Liver (tissue), 7 donors: ENCODE measurements at regions not wholly inside any gene's neighbourhood (a gene's known extent, or its start where the extent isn't known, plus 50 kb on each side); places are given as distances from the start of the nearest gene placed in this dataset.
"Not testable (repeated sequence)": the region's sequence is repeated elsewhere in the genome, so short reads cannot be mapped to it uniquely, and the experiment has no call there.

Experiments used
- DNase-seq: peaks from one replicate; pipeline ENCODE4 v3.0.0-alpha.2; 2017; ENCODE audit warnings: low spot score
- H3K27ac ChIP-seq, 2 donors: one replicate each; pipeline ENCODE4 v1.7.0; 2013; ENCODE audit warnings: inconsistent platforms in 2 of 2, low read length in 2 of 2, control low read depth in 1 of 2, low read depth in 1 of 2, mild to moderate bottlenecking in 1 of 2
- H3K27me3 ChIP-seq, 4 donors: one replicate each; pipeline versions ENCODE4 v1.6.1 to v1.7.0; 2013; ENCODE audit warnings: low read length in 3 of 4, inconsistent platforms in 1 of 4, mild to moderate bottlenecking in 1 of 4, moderate library complexity in 1 of 4; ENCODE audit not compliant: control insufficient read depth in 4 of 4, insufficient read depth in 4 of 4
- H3K36me3 ChIP-seq, 4 donors: one replicate each; pipeline versions ENCODE4 v1.6.1 to v1.7.0; 2013; ENCODE audit warnings: low read length in 3 of 4, mild to moderate bottlenecking in 3 of 4, low read depth in 1 of 4, moderate library complexity in 1 of 4; ENCODE audit not compliant: control insufficient read depth in 4 of 4, insufficient read depth in 3 of 4
- H3K4me1 ChIP-seq, 4 donors: one replicate each; pipeline versions ENCODE4 v1.6.1 to v1.7.0; 2013; ENCODE audit warnings: low read length in 3 of 4, mild to moderate bottlenecking in 3 of 4, moderate library complexity in 1 of 4; ENCODE audit not compliant: control insufficient read depth in 4 of 4, insufficient read depth in 4 of 4
- H3K4me3 ChIP-seq, 3 donors: one replicate each; pipeline versions ENCODE4 v1.6.1 to v1.7.0; 2013; ENCODE audit warnings: low read length in 3 of 3, control low read depth in 1 of 3, low read depth in 1 of 3, mild to moderate bottlenecking in 1 of 3
- H3K9ac ChIP-seq, 2 donors: one replicate each; pipeline ENCODE4 v1.7.0; 2013; ENCODE audit warnings: low read length in 2 of 2, mild to moderate bottlenecking in 2 of 2, moderate library complexity in 2 of 2, control low read depth in 1 of 2, low read depth in 1 of 2
- H3K9me3 ChIP-seq, 4 donors: one replicate each; pipeline versions ENCODE4 v1.6.1 to v1.7.0; 2013; ENCODE audit warnings: low read length in 3 of 4; ENCODE audit not compliant: control insufficient read depth in 4 of 4
- HNF4A ChIP-seq, 2 donors: conservative IDR thresholded peaks; 2 replicates each; pipeline ENCODE4 v1.6.1; 2016; ENCODE audit warnings: antibody characterized with exemption in 2 of 2, mild to moderate bottlenecking in 2 of 2
- HNF4G ChIP-seq: IDR thresholded peaks from 2 replicates; pipeline ENCODE4 v1.6.1; 2016; ENCODE audit warnings: antibody characterized with exemption
- JUND ChIP-seq, 2 donors: IDR thresholded peaks; 2 replicates each; pipeline ENCODE4 v1.6.1; 2016; ENCODE audit warnings: antibody characterized with exemption in 2 of 2
- RAD21 ChIP-seq, 2 donors: IDR thresholded peaks; 2 replicates each; pipeline ENCODE4 v1.6.1; 2016; ENCODE audit warnings: antibody characterized with exemption in 2 of 2, mild to moderate bottlenecking in 2 of 2
- RXRA ChIP-seq, 2 donors: IDR thresholded peaks; 2 replicates each; pipeline ENCODE4 v1.6.1; 2017 to 2018; ENCODE audit warnings: antibody characterized with exemption in 2 of 2, mild to moderate bottlenecking in 1 of 2
- SP1 ChIP-seq: IDR thresholded peaks from 2 replicates; pipeline ENCODE4 v1.6.1; 2018; ENCODE audit warnings: antibody characterized with exemption, mild to moderate bottlenecking
- YY1 ChIP-seq: IDR thresholded peaks from 2 replicates; pipeline ENCODE4 v1.6.1; 2016; ENCODE audit warnings: antibody characterized with exemption, mild to moderate bottlenecking
- WGBS: extraction: QIAGEN DNeasy Blood & Tissue Kit; methylation state at CpG from one replicate; pipeline ENCODE4 v1.1.7; 2013; 5-methylcytosine and 5-hydroxymethylcytosine counted together
- TF ChIP-seq, protein P1 (sequence below): IDR thresholded peaks from 2 replicates; pipeline ENCODE4 v1.6.1; 2016; ENCODE audit warnings: antibody characterized with exemption
- TF ChIP-seq, protein P2 (sequence below): IDR thresholded peaks from 2 replicates; pipeline ENCODE4 v1.6.1; 2016; ENCODE audit warnings: antibody characterized with exemption, mild to moderate bottlenecking
- TF ChIP-seq, protein P3 (sequence below): IDR thresholded peaks from 2 replicates; pipeline ENCODE4 v1.6.1; 2016; ENCODE audit warnings: antibody characterized with exemption
- TF ChIP-seq, protein P4 (sequence below): IDR thresholded peaks from 2 replicates; pipeline ENCODE4 v1.6.1; 2016; ENCODE audit warnings: antibody characterized with exemption
- donor health status: healthy.
- donor health status: healthy.
- donor health status: healthy.
- donor health status: healthy.

DNA sequence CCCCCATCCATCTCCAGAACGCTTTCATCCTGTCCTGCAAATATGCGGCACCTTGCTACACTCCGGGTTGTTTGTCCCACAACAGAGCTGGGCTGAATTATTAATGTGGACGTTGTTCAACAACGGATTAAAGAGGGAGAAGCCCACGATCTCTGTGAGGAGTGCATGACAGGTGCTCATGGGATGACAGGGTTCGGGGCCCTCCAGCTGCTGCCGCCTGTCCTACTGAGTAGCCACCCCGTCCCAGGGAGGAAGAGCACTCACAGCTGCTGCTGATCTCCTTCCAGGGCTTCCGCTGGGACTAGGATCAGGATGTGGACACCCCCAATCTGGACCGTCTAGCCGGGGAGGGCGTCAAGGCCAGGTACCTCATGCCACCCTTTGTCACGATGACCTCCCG lies 121.0 kb upstream of the ROPN1B start:
- H3K4me1 ChIP-seq, H3K9ac ChIP-seq, H3K27me3 ChIP-seq, H3K4me3 ChIP-seq, H3K36me3 ChIP-seq, DNase-seq, H3K9me3 ChIP-seq, H3K27ac ChIP-seq: not testable (repeated sequence)
- WGBS, result 93% methylated on average over 15 of the region's 15 CpGs

DNA sequence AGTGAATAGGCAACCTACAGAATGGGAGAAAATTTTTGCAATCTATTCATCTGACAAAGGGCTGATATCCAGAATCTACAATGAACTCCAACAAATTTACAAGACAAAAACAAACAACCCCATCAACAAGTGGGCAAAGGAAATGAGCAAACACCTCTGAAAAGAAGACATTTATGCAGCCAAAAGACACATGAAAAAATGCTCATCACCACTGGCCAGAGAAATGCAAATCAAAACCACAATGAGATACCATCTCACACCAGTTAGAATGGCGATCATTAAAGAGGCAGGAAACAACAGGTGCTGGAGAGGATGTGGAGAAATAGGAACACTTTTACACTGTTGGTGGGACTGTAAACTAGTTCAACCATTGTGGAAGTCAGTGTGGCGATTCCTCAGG lies 114.0 kb upstream of the ROPN1B start:
- not testable (repeated sequence) for H3K4me3 ChIP-seq, H3K4me1 ChIP-seq, H3K27ac ChIP-seq, DNase-seq, H3K9me3 ChIP-seq, H3K27me3 ChIP-seq, H3K9ac ChIP-seq, H3K36me3 ChIP-seq
- WGBS, result 72% methylated on average over 2 of the region's 2 CpGs

DNA sequence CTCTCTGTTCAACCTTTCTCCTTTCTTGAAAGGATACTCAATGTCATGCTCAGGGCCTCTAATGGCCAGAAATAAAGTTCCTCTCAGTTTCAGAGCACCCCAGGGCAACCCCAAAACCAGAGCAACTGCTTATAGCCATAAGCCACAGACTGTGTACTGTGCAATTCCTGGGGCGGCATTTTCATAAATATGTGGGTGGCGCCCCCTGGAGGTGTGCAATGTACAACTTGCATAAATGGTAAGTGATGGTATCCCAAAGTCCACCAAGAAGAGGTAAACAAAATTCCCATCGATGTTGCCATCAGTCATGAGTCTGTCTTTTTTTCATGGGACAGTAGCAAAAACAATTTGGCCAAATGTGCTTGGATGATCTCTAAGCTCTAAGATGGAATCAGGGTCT lies 108.4 kb upstream of the ROPN1B start:
- not testable (repeated sequence) for H3K27ac ChIP-seq, H3K27me3 ChIP-seq, DNase-seq, H3K36me3 ChIP-seq, H3K4me3 ChIP-seq, H3K9me3 ChIP-seq, H3K9ac ChIP-seq, H3K4me1 ChIP-seq
- 92% methylated on average over 3 of the region's 3 CpGs for WGBS

DNA sequence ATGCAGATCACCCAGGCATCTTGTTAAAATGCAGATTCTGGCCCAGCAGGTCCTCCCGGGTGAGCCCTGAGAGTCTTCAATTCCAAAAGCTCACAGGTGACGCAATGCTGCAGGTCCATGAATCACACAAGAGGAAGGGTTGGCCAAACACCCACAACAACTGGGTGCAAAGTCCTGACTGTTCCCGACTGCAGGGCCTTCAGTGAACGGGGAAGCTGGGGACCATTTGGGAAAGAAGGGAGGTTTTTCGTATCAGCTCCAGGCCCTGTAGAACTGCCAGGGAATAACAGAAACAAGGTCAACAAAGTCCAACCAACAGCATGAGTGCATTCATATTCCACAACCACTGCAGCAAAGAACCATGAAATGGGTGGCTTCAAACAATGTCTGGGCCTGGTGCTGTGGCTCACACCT lies 106.1 kb upstream of the ROPN1B start:
- not testable (repeated sequence) for H3K36me3 ChIP-seq, H3K9me3 ChIP-seq, H3K9ac ChIP-seq, H3K27ac ChIP-seq, H3K4me3 ChIP-seq, H3K4me1 ChIP-seq, DNase-seq, H3K27me3 ChIP-seq
- TF ChIP-seq HNF4G, result peak; percentile 85
- peak; percentile 28 to 48 for TF ChIP-seq RAD21 (IDR thresholded peaks at IDR 0.05)
- TF ChIP-seq, protein P1, sequence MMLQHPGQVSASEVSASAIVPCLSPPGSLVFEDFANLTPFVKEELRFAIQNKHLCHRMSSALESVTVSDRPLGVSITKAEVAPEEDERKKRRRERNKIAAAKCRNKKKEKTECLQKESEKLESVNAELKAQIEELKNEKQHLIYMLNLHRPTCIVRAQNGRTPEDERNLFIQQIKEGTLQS, result peak; percentile 86
- peak; percentile 86 for TF ChIP-seq SP1
- TF ChIP-seq, protein P2, sequence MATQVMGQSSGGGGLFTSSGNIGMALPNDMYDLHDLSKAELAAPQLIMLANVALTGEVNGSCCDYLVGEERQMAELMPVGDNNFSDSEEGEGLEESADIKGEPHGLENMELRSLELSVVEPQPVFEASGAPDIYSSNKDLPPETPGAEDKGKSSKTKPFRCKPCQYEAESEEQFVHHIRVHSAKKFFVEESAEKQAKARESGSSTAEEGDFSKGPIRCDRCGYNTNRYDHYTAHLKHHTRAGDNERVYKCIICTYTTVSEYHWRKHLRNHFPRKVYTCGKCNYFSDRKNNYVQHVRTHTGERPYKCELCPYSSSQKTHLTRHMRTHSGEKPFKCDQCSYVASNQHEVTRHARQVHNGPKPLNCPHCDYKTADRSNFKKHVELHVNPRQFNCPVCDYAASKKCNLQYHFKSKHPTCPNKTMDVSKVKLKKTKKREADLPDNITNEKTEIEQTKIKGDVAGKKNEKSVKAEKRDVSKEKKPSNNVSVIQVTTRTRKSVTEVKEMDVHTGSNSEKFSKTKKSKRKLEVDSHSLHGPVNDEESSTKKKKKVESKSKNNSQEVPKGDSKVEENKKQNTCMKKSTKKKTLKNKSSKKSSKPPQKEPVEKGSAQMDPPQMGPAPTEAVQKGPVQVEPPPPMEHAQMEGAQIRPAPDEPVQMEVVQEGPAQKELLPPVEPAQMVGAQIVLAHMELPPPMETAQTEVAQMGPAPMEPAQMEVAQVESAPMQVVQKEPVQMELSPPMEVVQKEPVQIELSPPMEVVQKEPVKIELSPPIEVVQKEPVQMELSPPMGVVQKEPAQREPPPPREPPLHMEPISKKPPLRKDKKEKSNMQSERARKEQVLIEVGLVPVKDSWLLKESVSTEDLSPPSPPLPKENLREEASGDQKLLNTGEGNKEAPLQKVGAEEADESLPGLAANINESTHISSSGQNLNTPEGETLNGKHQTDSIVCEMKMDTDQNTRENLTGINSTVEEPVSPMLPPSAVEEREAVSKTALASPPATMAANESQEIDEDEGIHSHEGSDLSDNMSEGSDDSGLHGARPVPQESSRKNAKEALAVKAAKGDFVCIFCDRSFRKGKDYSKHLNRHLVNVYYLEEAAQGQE, result peak; percentile 60
- TF ChIP-seq, protein P3, sequence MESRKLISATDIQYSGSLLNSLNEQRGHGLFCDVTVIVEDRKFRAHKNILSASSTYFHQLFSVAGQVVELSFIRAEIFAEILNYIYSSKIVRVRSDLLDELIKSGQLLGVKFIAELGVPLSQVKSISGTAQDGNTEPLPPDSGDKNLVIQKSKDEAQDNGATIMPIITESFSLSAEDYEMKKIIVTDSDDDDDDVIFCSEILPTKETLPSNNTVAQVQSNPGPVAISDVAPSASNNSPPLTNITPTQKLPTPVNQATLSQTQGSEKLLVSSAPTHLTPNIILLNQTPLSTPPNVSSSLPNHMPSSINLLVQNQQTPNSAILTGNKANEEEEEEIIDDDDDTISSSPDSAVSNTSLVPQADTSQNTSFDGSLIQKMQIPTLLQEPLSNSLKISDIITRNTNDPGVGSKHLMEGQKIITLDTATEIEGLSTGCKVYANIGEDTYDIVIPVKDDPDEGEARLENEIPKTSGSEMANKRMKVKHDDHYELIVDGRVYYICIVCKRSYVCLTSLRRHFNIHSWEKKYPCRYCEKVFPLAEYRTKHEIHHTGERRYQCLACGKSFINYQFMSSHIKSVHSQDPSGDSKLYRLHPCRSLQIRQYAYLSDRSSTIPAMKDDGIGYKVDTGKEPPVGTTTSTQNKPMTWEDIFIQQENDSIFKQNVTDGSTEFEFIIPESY, result peak; percentile 40
- peak; percentile 89 to 93 for TF ChIP-seq HNF4A (conservative IDR thresholded peaks at IDR 0.05)
- TF ChIP-seq, protein P4, sequence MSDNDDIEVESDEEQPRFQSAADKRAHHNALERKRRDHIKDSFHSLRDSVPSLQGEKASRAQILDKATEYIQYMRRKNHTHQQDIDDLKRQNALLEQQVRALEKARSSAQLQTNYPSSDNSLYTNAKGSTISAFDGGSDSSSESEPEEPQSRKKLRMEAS, result peak; percentile 36
- TF ChIP-seq YY1, result peak; percentile 62
- TF ChIP-seq RXRA (IDR thresholded peaks at IDR 0.05), result peak; percentile 73 to 76
- peak; percentile 83 to 87 for TF ChIP-seq JUND (IDR thresholded peaks at IDR 0.05)
- WGBS, result 38% methylated on average over 5 of the region's 5 CpGs

DNA sequence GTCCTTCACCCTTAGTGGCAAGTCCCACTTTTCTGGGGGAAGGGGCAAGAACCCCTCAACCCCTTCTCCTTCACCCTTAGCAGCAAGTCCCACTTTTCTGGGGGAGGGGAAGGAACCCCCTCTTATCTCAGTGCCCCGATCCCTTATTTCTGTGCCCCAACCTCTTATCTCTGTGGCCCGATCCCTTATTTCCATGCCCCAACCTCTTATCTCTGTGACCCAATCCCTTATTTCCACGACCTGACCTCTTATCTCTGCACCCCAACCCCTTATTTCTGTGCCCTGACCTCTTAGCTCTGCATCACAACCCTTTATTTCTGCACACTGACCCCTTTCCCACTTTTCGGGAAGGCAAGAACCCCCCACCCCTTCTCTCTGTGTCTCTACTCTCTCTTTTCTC lies 104.4 kb upstream of the ROPN1B start:
- DNase-seq, H3K9me3 ChIP-seq: not testable (repeated sequence)
- WGBS, result 93% methylated on average over 4 of the region's 4 CpGs

More for the DNA sequence above, 104.4 kb upstream of the ROPN1B start:
- not testable (repeated sequence) for H3K27me3 ChIP-seq, H3K4me1 ChIP-seq, H3K4me3 ChIP-seq, H3K9ac ChIP-seq, H3K27ac ChIP-seq, H3K36me3 ChIP-seq
